Lower leg skin (tissue), 4 donors: ENCODE measurements at regions not wholly inside any gene's neighbourhood (a gene's known extent, or its start where the extent isn't known, plus 50 kb on each side); places are given as distances from the start of the nearest gene placed in this dataset.

Source experiments
- DNase-seq, 2 donors: peaks; one replicate each; pipeline ENCODE4 v3.0.0-alpha.2; 2019; ENCODE audit warnings: low spot score in 2 of 2
- H3K4me3 ChIP-seq: fragments of 200-600 bp; sonication (generic); 2 replicates; pipeline ENCODE4 v1.5.1; 2017; ENCODE audit warnings: mild to moderate bottlenecking, low read depth; ENCODE audit not compliant: poor library complexity, severe bottlenecking
- POLR2A ChIP-seq, 2 donors: fragments of 450-650 bp; IDR thresholded peaks; one replicate each; pipeline ENCODE4 v1.6.1; 2016 to 2017; ENCODE audit warnings: antibody characterized with exemption in 2 of 2, mild to moderate bottlenecking in 1 of 2, moderate library complexity in 1 of 2
- WGBS, 2 donors: methylation state at CpG; one replicate each; pipeline ENCODE4 v1.1.5; 2018; 5-methylcytosine and 5-hydroxymethylcytosine counted together
- intact Hi-C: fragments of 100-400 bp; cut with DNase I; formaldehyde crosslinking; loops from one replicate; pipeline ENCODE4 v1.15.0; 2023; ENCODE audit warnings: low total_unique reads
- TF ChIP-seq, protein P1 (sequence below), 3 donors: fragments of 450-650 bp; IDR thresholded peaks; one replicate each; pipeline ENCODE4 v1.5.1; 2016; ENCODE audit warnings: antibody characterized with exemption in 3 of 3, mild to moderate bottlenecking in 3 of 3, moderate library complexity in 2 of 3

- peak in 1 of 2 donors; percentile 36 for DNase-seq
- WGBS, 2 donors: 83 to 89% methylated on average over 8 of the region's 8 CpGs
- intact Hi-C loops: no loop called here
- H3K4me3 ChIP-seq: no peak overlapping the region
- no peak for TF ChIP-seq POLR2A (IDR thresholded peaks at IDR 0.05)
- TF ChIP-seq, protein P1, sequence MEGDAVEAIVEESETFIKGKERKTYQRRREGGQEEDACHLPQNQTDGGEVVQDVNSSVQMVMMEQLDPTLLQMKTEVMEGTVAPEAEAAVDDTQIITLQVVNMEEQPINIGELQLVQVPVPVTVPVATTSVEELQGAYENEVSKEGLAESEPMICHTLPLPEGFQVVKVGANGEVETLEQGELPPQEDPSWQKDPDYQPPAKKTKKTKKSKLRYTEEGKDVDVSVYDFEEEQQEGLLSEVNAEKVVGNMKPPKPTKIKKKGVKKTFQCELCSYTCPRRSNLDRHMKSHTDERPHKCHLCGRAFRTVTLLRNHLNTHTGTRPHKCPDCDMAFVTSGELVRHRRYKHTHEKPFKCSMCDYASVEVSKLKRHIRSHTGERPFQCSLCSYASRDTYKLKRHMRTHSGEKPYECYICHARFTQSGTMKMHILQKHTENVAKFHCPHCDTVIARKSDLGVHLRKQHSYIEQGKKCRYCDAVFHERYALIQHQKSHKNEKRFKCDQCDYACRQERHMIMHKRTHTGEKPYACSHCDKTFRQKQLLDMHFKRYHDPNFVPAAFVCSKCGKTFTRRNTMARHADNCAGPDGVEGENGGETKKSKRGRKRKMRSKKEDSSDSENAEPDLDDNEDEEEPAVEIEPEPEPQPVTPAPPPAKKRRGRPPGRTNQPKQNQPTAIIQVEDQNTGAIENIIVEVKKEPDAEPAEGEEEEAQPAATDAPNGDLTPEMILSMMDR (IDR thresholded peaks at IDR 0.05): no peak
Measured at GRCh38 chr22:49427941-49428340, 399.7 kb downstream of the BRD1 start.

DNA sequence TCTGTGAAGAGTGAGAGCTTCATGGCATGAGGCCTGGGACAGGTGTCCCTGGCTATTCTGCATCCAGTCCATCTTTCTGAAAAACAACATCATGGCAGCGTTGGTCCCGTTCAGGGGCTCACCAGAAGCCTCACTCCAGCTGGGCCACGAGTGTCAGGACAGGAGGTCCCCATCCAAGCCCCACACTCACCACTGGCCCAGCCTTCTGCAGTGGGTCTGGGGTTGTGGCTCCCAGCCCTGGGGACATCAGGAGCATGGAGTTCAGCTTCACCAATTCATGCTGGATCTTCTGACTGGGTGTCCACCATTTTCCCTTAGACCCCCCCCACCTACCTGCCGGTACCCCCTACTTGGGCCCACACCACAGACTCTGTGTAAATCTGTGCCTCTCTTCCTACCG lies 400.3 kb downstream of the BRD1 start:
- intact Hi-C loops: no loop called here
- TF ChIP-seq, protein P1 (IDR thresholded peaks at IDR 0.05): no peak
- no peak for TF ChIP-seq POLR2A (IDR thresholded peaks at IDR 0.05)
- WGBS, 2 donors: 81 to 84% methylated on average over 5 of the region's 5 CpGs
- no peak overlapping the region for H3K4me3 ChIP-seq
- DNase-seq: peak in 1 of 2 donors; percentile 53

DNA sequence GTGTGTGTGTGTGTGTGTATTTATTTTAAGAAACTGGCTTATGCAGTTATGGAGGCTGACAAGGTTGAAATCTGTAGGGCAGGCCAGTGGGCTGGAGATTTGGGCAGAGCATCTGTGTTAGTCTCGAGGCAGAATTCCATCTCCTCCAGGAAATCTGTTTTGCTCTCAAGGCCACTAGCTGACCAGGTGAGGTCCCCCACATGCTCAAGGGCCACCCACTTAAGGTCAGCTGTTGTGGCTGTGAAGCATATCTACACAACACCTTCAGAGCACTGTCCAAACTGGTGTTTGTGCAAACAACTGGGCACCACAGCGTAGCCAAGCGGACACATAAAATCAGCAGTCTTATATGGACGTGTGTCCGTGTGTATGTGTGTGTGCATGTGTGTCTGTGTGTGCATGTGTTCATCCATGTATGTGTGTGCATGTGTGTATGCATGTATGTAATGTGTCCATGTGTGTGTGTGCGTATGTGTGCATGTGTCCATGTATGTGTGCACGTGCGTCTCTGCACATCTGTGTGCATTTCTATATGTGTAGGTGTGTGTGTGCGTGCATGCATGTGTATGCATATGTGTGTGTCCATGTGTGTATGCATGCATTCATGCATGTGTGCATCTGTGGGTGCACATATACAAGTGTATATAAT lies 400.9 kb downstream of the BRD1 start:
- no peak overlapping the region for H3K4me3 ChIP-seq
- DNase-seq: peak in 1 of 2 donors; percentile 14
- TF ChIP-seq, protein P1 (IDR thresholded peaks at IDR 0.05): no peak
- TF ChIP-seq POLR2A (IDR thresholded peaks at IDR 0.05): no peak
- 95 to 96% methylated on average over 9 of the region's 9 CpGs for WGBS, 2 donors
- intact Hi-C loops: no loop called here

DNA sequence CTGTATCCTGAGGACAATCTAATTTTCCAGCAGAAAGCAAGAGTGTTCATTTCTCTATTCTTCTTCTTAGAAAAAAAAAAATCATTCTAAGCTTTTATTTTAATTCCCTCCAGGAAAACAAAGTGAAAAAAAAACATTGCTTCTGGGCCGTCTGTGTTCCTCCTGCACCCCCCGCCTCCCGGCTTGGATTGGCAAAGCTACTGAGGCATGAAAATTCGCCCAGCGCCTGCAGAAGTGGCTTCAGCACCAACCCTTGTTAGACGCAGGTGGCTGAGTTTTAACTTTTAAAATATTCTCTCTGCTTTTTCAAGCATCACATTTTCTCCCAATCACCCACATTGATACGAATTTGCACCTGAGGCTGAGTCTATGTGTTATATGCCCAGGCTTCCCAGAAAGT lies 401.6 kb downstream of the BRD1 start:
- WGBS, 2 donors: 53 to 55% methylated on average over 7 of the region's 7 CpGs
- DNase-seq: peak in 1 of 2 donors; percentile 23
- intact Hi-C loops: no loop called here
- no peak overlapping the region for H3K4me3 ChIP-seq
- no peak for TF ChIP-seq POLR2A (IDR thresholded peaks at IDR 0.05)
- TF ChIP-seq, protein P1 (IDR thresholded peaks at IDR 0.05): no peak

- TF ChIP-seq, protein P1 (IDR thresholded peaks at IDR 0.05): no peak
- TF ChIP-seq POLR2A (IDR thresholded peaks at IDR 0.05): no peak
- DNase-seq: peak in 1 of 2 donors; percentile 59
- intact Hi-C loops: no loop called here
- H3K4me3 ChIP-seq: no peak overlapping the region
- WGBS, 2 donors: 59 to 65% methylated on average over 14 of the region's 14 CpGs
Measured at GRCh38 chr22:49425356-49425755, 402.3 kb downstream of the BRD1 start.

DNA sequence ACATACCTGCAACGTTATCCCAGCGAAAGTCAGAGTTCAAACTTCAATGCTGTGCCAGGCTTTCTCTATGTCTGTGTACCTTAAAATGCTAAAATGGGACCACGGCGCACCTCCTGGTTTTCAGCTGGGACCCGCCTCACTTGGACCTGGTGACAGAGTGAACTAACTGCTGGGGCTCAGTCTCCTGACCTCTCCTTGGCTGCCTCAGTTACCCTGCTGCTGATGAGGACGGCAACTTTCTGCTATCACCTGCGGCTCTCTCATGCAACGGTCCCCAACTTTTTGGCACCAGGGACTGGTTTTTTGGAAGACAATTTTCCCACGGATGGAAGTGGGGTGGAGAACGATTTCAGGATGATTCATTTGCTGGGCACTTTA lies 402.8 kb downstream of the BRD1 start:
- intact Hi-C loops: no loop called here
- TF ChIP-seq POLR2A (IDR thresholded peaks at IDR 0.05): no peak
- TF ChIP-seq, protein P1 (IDR thresholded peaks at IDR 0.05): no peak
- 75 to 86% methylated on average over 10 of the region's 10 CpGs for WGBS, 2 donors
- peak in 1 of 2 donors; percentile 82 for DNase-seq
- no peak overlapping the region for H3K4me3 ChIP-seq
